Tibial nerve (tissue), 3 donors: ENCODE measurements at regions not wholly inside any gene's neighbourhood (a gene's known extent, or its start where the extent isn't known, plus 50 kb on each side); places are given as distances from the start of the nearest gene placed in this dataset.

Experiments
- CTCF ChIP-seq, 5 experiments: fragments of 200-600 bp in 3 of 5; fragments of 450-650 bp in 2 of 5; sonication (generic) in 3 of 5; IDR thresholded peaks; one replicate each; pipeline ENCODE4 v1.5.1; 2016 to 2019; ENCODE audit warnings: antibody characterized with exemption in 5 of 5, mild to moderate bottlenecking in 3 of 5, moderate library complexity in 2 of 5
- POLR2A ChIP-seq, 2 donors: fragments of 450-650 bp; IDR thresholded peaks; one replicate each; pipeline ENCODE4 v1.6.1; 2017; ENCODE audit warnings: antibody characterized with exemption in 2 of 2, mild to moderate bottlenecking in 2 of 2, moderate library complexity in 2 of 2

- no peak for TF ChIP-seq CTCF (IDR thresholded peaks at IDR 0.05)
- TF ChIP-seq POLR2A (IDR thresholded peaks at IDR 0.05), result no peak
Observed at GRCh38 chr2:15718103-15718943, 126.7 kb downstream of the DDX1 start.
